CD4-positive, alpha-beta T cell treated with Interleukin-6 at 100 ng/mL for 8 hours (primary cell): ENCODE measurements at regions not wholly inside any gene's neighbourhood (a gene's known extent, or its start where the extent isn't known, plus 50 kb on each side); places are given as distances from the start of the nearest gene placed in this dataset.
"Not testable (repeated sequence)": the region's sequence is repeated elsewhere in the genome, so short reads cannot be mapped to it uniquely, and the experiment has no call there.

Experiments used
- DNase-seq: peaks from one replicate; pipeline ENCODE4 v3.0.0-alpha.2; 2020; ENCODE audit warnings: mixed read lengths, low spot score

- no peak for DNase-seq
These were observed 124.1 kb downstream of the ZNF365 start for GRCh38 chr10:62498271-62498670.

- not testable (repeated sequence) for DNase-seq
These were observed 125.9 kb downstream of the ZNF365 start for GRCh38 chr10:62500116-62500515.

- DNase-seq = no peak
These were observed 127.4 kb downstream of the ZNF365 start for GRCh38 chr10:62501547-62501946.

- DNase-seq = no peak
These were observed 128.9 kb downstream of the ZNF365 start for GRCh38 chr10:62502995-62503613.

- no peak for DNase-seq
These were observed 129.7 kb downstream of the ZNF365 start for GRCh38 chr10:62503872-62504271.

- no peak for DNase-seq
These were observed 132.2 kb downstream of the ZNF365 start for GRCh38 chr10:62506371-62506770.

GRCh38 chr10:62511238-62511637 lies 137.1 kb downstream of the ZNF365 start:
- DNase-seq = no peak

GRCh38 chr10:62511656-62512055 lies 137.5 kb downstream of the ZNF365 start:
- no peak for DNase-seq

- DNase-seq = no peak
These were observed 138.7 kb downstream of the ZNF365 start for GRCh38 chr10:62512732-62513475.

- DNase-seq = no peak
These were observed 140.0 kb downstream of the ZNF365 start for GRCh38 chr10:62514079-62514693.

GRCh38 chr10:62517252-62517651 lies 143.1 kb downstream of the ZNF365 start:
- DNase-seq = no peak

- no peak for DNase-seq
These were observed 153.1 kb downstream of the ZNF365 start for GRCh38 chr10:62527019-62527827.

- peak; percentile 43 for DNase-seq
These were observed 154.3 kb downstream of the ZNF365 start for GRCh38 chr10:62528441-62528840.

GRCh38 chr10:62529396-62529795 lies 155.2 kb downstream of the ZNF365 start:
- DNase-seq = no peak

GRCh38 chr10:62534031-62534430 lies 159.9 kb downstream of the ZNF365 start:
- DNase-seq = no peak

GRCh38 chr10:62538606-62539005 lies 164.4 kb downstream of the ZNF365 start:
- DNase-seq = no peak

GRCh38 chr10:62540389-62540788 lies 166.2 kb downstream of the ZNF365 start:
- no peak for DNase-seq

GRCh38 chr10:62541811-62542210 lies 167.6 kb downstream of the ZNF365 start:
- DNase-seq = no peak

GRCh38 chr10:62543571-62544355 lies 169.6 kb downstream of the ZNF365 start:
- no peak for DNase-seq

GRCh38 chr10:62545160-62546066 lies 171.2 kb downstream of the ZNF365 start:
- DNase-seq = no peak

GRCh38 chr10:62548686-62549085 lies 174.5 kb downstream of the ZNF365 start:
- no peak for DNase-seq
